Activated T-helper 2 cell treated with anti-CD3 and anti-CD28 coated beads, Interferon-gamma antibody, Interleukin-2, Interleukin-4, amounts not matched to agents 10 μg/mL and 5 μg/mL and 100 μg/mL, durations not matched to agents 14 hours and 24 hours and 36 hours (primary cell): ENCODE measurements at regions not wholly inside any gene's neighbourhood (a gene's known extent, or its start where the extent isn't known, plus 50 kb on each side); places are given as distances from the start of the nearest gene placed in this dataset.
"Not testable (repeated sequence)": the region's sequence is repeated elsewhere in the genome, so short reads cannot be mapped to it uniquely, and the experiment has no call there.

Source experiments
- DNase-seq: peaks from one replicate; pipeline ENCODE4 v3.0.0; 2021; ENCODE audit warnings: low spot score
- H3K27ac Mint-ChIP-seq: one replicate; pipeline ENCODE4 v1.8.0; 2021; ENCODE audit warnings: mixed read lengths
- H3K27me3 Mint-ChIP-seq: one replicate; pipeline ENCODE4 v1.8.0; 2021; ENCODE audit warnings: low read depth, mixed read lengths
- H3K36me3 Mint-ChIP-seq: one replicate; pipeline ENCODE4 v1.8.0; 2021; ENCODE audit warnings: low read depth, mixed read lengths
- H3K4me1 Mint-ChIP-seq: one replicate; pipeline ENCODE4 v1.8.0; 2021; ENCODE audit warnings: low read depth, mixed read lengths
- H3K4me3 Mint-ChIP-seq: one replicate; pipeline ENCODE4 v1.8.0; 2021; ENCODE audit warnings: low read depth, mild to moderate bottlenecking, moderate library complexity, mixed read lengths
- H3K9me3 Mint-ChIP-seq: one replicate; pipeline ENCODE4 v1.8.0; 2021; ENCODE audit warnings: mixed read lengths
- intact Hi-C: fragments of 100-400 bp; cut with micrococcal nuclease; formaldehyde crosslinking; loops from one replicate; pipeline ENCODE4 v1.15.1; 2023

DNA sequence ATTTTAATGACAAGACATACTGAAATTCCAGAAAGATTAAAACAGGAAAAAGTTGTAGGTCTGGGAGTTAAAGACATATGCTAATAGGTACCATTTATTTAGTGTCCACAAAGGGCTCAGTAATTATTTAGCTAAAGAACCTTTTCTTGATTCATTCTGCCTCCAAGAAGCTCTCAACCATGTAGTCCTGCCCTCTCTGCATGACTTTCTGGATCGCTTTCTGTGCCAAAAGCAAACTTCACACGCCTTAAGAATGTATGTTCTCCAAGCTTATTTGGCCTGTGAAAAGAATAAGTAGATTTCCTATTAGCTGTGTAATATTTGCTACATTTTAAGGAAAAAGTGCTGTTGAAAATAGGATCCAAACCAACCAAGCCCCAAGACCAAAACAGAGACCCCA is 291.7 kb downstream of the C12orf75 start:
- intact Hi-C loops, result no loop called here
- Mint-ChIP-seq H3K36me3 (no peaks in the 10 kb centered on the region), H3K27me3 (no peaks in the 10 kb centered on the region)

DNA sequence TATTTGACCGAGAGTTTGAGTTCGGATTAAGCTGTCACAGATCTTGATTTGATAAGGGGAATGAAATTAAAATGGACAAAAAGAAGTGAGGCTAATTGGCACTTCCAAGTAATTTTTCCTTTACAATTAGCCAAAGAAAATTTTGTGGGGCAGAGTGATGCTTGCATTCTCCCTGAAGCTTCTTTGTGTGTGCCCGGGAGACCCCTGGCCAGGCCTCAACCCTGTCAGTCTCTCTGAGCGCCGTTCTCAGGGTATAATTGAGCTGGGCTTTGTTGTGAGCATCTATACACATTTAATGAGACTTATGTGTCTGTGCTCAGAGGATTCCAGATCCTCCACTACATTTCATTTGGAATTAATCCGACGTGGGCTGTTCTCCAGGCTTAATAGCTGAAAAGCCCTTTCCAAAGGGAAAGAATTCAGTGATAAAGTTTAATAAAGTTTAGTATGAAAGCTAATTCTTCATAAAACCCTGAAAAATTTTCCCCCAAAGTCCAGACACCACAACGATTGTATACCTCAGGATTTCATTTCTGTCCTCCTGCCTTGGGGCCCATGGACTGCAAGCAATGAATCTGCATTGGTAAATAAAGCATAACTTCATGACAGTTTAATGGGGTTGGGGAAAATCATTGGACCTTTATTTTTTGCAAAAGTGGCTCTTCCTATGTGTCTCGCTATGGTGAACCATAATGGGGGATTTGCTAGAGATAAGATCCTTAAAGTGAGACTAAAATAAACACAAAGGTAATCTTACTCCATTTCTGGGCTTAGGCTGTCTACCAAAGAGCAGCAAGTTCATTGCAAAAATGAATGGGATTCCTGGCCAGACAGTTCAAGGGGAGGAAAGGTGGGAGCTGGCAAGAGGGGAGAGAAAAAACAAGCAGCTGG is 292.6 kb downstream of the C12orf75 start:
- no peak for DNase-seq
- Mint-ChIP-seq H3K4me3 (no peak overlapping the region), H3K27ac (no peak overlapping the region), H3K9me3 (no peaks in the 10 kb centered on the region), H3K36me3 (no peaks in the 10 kb centered on the region), H3K27me3 (no peaks in the 10 kb centered on the region), H3K4me1 (no peaks in the 10 kb centered on the region)
- intact Hi-C loops, result no loop called here

More for the DNA sequence above, 291.7 kb downstream of the C12orf75 start:
- Mint-ChIP-seq H3K4me1 (no peaks in the 10 kb centered on the region), H3K4me3 (no peak overlapping the region), H3K27ac (no peak overlapping the region), H3K9me3 (no peaks in the 10 kb centered on the region)
- no peak for DNase-seq

DNA sequence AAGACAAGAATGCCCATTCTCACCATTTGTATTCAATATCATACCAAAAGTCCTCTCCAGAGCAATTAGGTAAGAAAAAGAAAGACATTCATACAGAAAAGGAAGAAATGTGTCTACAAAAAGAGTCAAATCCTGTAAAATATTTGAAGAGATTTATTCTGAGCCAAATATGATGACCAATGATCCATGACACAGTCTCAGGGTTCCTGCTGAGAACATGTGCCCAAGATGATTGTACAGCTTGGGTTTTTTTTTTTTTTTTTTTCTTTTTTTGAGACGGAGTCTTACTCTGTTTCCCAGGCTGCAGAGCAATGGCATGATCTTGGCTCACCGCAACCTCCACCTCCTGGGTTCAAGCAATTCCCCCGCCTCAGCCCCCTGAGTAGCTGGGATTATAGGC is 296.2 kb downstream of the C12orf75 start:
- H3K4me1 Mint-ChIP-seq, result no peaks in the 10 kb centered on the region
- H3K36me3 Mint-ChIP-seq, result no peaks in the 10 kb centered on the region
- H3K27me3 Mint-ChIP-seq, result no peaks in the 10 kb centered on the region
- no peak overlapping the region for H3K4me3 Mint-ChIP-seq
- intact Hi-C loops, result no loop called here
- no peak overlapping the region for H3K27ac Mint-ChIP-seq
- DNase-seq, result no peak
- no peaks in the 10 kb centered on the region for H3K9me3 Mint-ChIP-seq

DNA sequence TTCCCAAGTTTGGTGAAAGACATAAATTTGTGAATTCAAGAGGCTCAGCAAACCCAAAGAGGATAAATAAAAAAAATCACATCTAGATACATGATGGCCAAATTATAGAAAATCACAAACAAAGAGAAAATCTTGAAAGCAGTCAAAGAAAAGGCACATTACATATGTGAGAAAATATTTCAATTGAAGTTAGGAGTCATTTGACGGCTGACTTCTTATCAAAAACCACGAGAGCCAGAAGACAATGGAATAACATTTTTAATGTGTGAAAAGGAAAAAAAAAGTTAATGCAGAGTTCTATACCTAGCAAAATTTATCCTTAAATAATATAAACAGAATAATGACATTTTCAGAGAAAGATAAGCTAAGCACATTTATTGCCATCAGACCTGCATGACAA is 307.0 kb downstream of the C12orf75 start:
- no peaks in the 10 kb centered on the region for H3K4me1 Mint-ChIP-seq
- H3K4me3 Mint-ChIP-seq, result no peak overlapping the region
- intact Hi-C loops, result no loop called here
- no peak for DNase-seq
- H3K27me3 Mint-ChIP-seq, result no peaks in the 10 kb centered on the region
- no peaks in the 10 kb centered on the region for H3K36me3 Mint-ChIP-seq
- peaks cover 10% of the 10 kb centered on the region for H3K9me3 Mint-ChIP-seq
- no peak overlapping the region for H3K27ac Mint-ChIP-seq

DNA sequence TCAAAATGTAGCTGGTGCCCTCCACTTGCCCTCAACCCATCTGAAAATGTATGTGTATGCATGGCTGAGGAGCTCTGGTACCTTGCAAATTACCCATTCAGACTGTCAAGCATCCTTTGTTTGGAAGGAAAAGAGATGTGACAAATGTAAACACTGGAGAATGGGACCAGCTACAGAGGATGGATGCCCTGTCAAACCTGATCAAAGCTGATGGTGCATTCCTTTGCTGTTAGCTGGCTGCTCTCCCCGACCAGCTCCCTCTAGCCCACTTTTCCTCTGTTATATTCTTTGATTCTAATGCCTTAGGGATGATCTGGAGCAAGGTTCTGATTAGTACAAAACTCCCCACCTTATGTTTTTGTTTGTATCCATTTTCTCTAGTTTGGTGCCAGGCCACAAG is 310.3 kb downstream of the C12orf75 start:
- H3K9me3 Mint-ChIP-seq, result peaks cover 10% of the 10 kb centered on the region
- no peak overlapping the region for H3K4me3 Mint-ChIP-seq
- no peak for DNase-seq
- no peak overlapping the region for H3K27ac Mint-ChIP-seq
- no peaks in the 10 kb centered on the region for H3K27me3 Mint-ChIP-seq
- intact Hi-C loops, result no loop called here
- no peaks in the 10 kb centered on the region for H3K36me3 Mint-ChIP-seq
- no peaks in the 10 kb centered on the region for H3K4me1 Mint-ChIP-seq

DNA sequence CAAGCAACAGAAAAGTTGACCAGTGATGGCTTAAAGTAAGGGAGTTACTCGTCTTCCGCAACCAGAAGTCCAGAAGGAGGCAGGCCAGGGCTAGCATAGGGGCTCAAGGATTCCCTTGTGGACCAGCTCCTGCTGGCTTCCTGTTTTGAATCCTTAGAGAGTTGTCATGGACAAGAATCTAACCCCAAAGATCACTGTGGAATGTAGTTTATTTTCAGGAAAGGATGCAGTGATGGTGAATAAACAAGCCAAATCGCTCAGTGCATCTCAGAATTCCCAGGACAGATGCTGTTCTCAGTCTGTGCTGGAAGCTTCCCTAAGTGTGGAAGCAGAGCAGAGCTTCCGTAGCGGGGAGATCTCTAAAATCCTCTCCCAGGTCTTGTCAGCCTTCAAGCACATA is 311.3 kb downstream of the C12orf75 start:
- Mint-ChIP-seq H3K27ac (no peak overlapping the region), H3K36me3 (no peaks in the 10 kb centered on the region), H3K27me3 (no peaks in the 10 kb centered on the region), H3K9me3 (peaks cover 6% of the 10 kb centered on the region), H3K4me1 (no peaks in the 10 kb centered on the region), H3K4me3 (no peak overlapping the region)
- no peak for DNase-seq
- intact Hi-C loops, result no loop called here

DNA sequence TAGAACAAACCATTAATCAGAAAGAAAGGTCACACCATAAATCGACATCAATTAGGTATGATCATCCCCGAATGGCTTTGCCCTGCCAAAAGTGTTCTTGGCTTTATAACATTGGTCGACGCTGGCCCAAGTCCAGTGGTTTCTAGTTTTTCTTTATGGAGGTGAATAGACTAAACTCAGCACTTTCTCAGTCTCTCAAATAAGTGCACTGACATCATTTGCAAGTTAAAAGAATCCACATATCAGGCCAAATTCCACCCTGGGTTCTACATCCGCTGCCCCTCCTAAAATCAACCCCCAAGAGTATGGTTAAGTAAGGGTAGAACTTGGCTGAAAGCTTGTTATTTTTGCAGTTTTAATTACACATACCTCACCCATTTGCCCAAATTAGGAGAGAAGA is 314.3 kb downstream of the C12orf75 start:
- DNase-seq, result no peak
- Mint-ChIP-seq H3K9me3 (no peaks in the 10 kb centered on the region), H3K36me3 (no peaks in the 10 kb centered on the region), H3K27ac (no peak overlapping the region), H3K27me3 (no peaks in the 10 kb centered on the region), H3K4me3 (no peak overlapping the region), H3K4me1 (no peaks in the 10 kb centered on the region)
- intact Hi-C loops, result no loop called here

DNA sequence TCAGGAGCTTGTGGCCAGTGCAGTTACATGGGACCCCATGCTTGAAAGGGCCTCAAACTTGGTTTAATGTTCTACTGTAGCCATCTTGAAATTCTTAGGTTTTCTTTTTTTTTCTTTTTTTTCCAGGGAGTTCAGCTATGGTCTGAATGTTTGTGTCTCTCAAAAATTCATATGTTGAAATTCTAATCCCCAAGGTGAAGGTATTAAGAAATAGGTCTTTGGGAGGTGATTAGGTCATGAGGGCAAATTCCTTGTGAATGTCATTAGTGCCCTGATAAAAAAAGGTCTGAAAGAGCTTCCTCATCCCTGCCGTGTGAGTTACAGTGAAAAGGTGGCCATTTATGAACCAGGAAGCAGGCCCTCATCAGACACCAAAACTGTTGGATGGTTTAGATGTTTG is 324.1 kb downstream of the C12orf75 start:
- Mint-ChIP-seq H3K27ac (no peak overlapping the region), H3K4me3 (no peak overlapping the region), H3K27me3 (no peaks in the 10 kb centered on the region), H3K4me1 (no peaks in the 10 kb centered on the region), H3K9me3 (no peaks in the 10 kb centered on the region), H3K36me3 (no peaks in the 10 kb centered on the region)
- no peak for DNase-seq
- intact Hi-C loops, result no loop called here

DNA sequence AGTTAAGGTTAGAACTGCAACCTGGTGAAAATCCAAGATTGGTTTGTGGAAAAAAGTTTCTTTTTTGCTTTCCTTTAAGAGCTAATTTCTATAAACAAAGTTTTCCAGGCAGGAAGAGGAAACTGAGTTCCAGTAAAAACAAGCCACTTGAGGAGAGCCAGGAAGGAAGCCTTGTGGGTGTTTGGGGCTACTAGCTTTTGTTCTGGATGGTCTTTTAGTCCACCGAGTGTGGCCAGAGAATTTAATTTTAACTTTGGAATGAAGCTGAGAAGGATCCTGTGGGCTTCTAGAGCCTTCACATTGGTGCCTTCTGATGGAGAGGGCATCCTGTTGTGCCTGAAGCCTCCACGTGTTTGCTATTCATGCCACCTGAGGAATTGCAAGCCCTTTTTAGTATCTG is 327.9 kb downstream of the C12orf75 start:
- Mint-ChIP-seq H3K27ac (no peak overlapping the region), H3K36me3 (no peaks in the 10 kb centered on the region), H3K27me3 (no peaks in the 10 kb centered on the region), H3K9me3 (no peaks in the 10 kb centered on the region), H3K4me3 (no peak overlapping the region), H3K4me1 (no peaks in the 10 kb centered on the region)
- no peak for DNase-seq
- intact Hi-C loops, result no loop called here

DNA sequence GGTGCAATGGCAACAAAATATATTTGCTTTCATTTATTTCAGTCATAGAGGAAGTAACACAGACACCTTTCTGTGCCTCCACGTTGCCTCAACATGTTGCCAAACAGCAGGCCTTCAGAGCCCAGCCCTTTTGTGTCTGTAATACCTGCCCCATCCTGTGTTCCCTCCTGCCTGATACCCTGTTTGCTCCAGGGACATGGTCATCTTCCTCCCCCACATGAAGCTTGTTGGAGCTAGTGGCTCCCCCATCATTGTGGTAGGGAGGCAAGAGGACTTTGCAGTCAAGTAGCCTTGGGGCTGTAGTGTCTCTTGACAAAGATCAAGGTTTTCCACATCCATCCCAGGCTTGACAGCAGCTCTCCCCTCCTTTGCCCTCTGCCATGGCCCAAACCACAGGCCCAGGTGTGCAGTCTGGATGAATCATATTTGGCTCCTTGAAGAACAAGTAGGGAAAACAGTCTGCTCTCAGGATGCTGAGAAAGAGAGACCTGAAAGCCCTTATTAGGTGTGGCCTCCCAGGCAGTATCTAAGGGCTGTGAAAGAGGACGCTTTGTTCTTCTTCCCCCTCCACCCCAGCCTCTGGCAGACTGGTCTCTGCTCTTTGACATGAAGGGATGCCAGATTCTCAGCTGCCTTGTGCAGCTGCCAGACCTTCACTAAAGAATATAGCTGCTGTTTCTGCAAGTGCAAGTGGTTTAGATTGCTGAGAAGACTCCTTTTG is 329.0 kb downstream of the C12orf75 start:
- Mint-ChIP-seq H3K4me3 (no peak overlapping the region), H3K36me3 (no peaks in the 10 kb centered on the region), H3K27me3 (no peaks in the 10 kb centered on the region), H3K27ac (no peak overlapping the region), H3K9me3 (no peaks in the 10 kb centered on the region), H3K4me1 (no peaks in the 10 kb centered on the region)
- no peak for DNase-seq
- intact Hi-C loops, result no loop called here

DNA sequence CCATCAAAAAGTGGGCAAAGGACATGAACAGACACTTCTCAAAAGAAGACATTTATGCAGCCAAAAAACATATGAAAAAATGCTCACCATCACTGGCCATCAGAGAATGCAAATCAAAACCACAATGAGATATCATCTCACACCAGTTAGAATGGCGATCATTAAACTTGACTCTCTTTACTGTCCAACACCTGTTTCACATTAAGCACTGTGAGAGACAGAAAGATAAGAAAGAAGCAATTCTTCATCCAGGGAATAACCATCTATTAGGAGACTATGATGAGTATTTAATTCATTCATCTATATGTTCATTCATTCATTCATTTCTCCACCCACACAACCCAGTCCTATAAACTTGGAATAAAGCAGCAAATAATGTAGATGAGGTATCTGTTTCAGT is 334.3 kb downstream of the C12orf75 start:
- H3K36me3 Mint-ChIP-seq, H3K9me3 Mint-ChIP-seq, DNase-seq, H3K4me1 Mint-ChIP-seq, H3K27ac Mint-ChIP-seq, H3K4me3 Mint-ChIP-seq, intact Hi-C loops, H3K27me3 Mint-ChIP-seq: not testable (repeated sequence)

DNA sequence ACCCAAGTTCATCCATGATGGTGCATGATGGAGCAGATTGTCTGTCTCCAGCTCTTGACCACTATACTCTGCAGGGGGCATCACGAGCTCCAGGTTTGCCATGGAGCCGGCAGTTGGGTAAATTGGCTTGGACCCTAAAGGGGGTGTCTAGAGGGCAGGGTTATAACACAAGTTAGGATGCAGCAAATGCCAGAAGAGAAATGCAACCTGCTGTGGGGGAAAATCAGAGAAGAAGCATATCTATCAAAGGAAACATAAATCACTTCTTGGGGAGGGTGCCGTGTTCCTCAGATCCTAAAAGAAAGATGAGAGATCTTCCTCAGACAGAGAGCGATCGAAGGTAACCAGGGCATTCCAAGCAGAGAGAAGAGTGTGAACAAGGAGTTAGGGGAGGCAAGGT is 334.9 kb downstream of the C12orf75 start:
- Mint-ChIP-seq H3K4me1 (no peaks in the 10 kb centered on the region), H3K9me3 (no peaks in the 10 kb centered on the region), H3K27me3 (no peaks in the 10 kb centered on the region), H3K27ac (no peak overlapping the region), H3K4me3 (no peak overlapping the region), H3K36me3 (no peaks in the 10 kb centered on the region)
- no peak for DNase-seq
- intact Hi-C loops, result no loop called here

DNA sequence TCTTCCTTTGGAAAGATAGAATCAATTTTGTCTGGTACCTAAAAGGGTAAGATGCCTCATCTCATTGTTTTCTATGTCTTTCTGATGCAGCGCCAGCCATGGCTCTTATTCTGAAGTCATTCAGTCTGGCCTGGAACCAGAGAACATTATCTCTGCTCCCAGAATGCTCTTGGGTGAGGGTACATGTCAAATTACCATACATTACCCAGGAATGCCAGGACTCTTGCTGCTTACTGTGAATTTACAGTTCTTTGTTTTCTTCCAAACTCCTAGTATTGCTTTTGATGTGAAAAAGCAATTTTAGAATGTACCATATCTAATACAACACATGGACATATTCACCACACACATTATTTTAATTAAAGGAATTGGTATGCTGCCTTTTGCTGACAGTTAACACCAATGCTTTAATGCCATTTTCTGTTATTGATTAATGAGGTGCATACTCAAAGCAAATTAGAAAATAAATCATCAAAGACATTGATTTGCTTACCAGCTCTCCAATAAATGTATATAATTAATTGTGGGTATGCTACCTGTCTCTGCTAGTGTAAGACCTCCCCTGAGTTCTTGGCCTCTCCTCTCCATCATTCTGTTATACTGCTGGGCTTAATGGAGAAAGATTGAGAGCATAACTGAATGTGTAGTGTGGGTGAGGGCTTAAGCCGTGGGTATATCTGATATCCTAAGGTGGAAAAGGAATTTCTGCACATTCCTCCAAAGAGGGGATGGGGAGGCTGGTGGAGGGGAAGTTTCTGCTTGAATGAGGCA is 337.7 kb downstream of the C12orf75 start:
- H3K36me3 Mint-ChIP-seq, result no peaks in the 10 kb centered on the region

More for the DNA sequence above, 337.7 kb downstream of the C12orf75 start:
- Mint-ChIP-seq H3K9me3 (no peaks in the 10 kb centered on the region), H3K27me3 (no peaks in the 10 kb centered on the region), H3K27ac (no peak overlapping the region), H3K4me1 (no peaks in the 10 kb centered on the region), H3K4me3 (no peak overlapping the region)
- DNase-seq, result no peak
- intact Hi-C loops, result no loop called here
